GM10248 (cell line): ENCODE measurements at regions not wholly inside any gene's neighbourhood (a gene's known extent, or its start where the extent isn't known, plus 50 kb on each side); places are given as distances from the start of the nearest gene placed in this dataset.

ENCODE experiments used
- CTCF ChIA-PET: fragments of 300-600 bp; sonication (Branson Sonifier 250); formaldehyde crosslinking; extraction: SDS; loops from one replicate; lab custom pipeline; 2021; ENCODE audit warnings: antibody characterized with exemption; lab: Yijun Ruan, JAX
- POLR2A ChIA-PET: fragments of 350-650 bp; sonication (Branson Sonifier 250); formaldehyde crosslinking; extraction: SDS; loops from one replicate; lab custom pipeline; 2020; ENCODE audit warnings: antibody characterized with exemption; lab: Yijun Ruan, JAX
- DNase-seq: peaks from one replicate; pipeline ENCODE4 v3.0.0; 2012; ENCODE audit errors: extremely low spot score
- CTCF ChIP-seq: IDR thresholded peaks from 2 replicates; pipeline ENCODE4 v1.5.1; 2012; ENCODE audit warnings: mild to moderate bottlenecking, low read depth; ENCODE audit errors: extremely low read depth, missing control alignments, control extremely low read depth

DNA sequence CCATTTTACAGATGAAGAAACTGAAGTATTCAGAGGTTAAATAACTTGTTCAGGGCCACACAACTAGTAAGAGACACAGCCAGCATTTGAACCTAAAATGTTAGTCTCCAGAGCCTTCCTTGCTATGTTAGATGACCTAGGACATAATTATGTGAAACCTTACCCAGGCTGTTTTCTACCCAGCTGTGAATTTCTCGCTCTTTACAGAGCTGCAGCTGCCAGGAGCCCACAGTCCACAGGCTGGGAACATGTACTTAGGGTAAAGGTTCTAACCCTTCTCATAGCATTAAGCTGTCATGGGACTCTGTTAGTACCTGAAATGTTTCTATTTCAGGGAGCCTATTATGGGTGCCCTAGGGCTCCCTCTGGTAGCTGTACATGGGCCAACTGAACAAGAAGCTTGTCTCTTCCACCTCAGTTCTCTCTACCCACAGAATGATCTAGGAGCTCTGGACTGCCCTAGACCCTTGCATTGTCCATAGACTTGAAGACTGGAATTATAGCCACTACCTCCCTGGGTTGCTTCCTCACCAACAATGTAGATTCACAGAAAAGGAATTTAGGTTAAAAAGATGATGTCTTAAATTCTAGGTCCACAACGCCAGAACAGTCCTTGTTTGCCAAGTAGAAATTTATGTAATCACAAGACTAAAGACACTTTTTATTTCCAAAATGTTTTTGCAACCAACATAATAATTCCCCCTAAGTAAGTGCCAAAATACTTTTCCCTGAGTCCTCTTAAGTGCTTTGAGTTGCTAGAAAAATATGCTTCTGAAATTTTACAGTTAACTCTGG, 262.9 kb downstream of the PIK3R1 start:
- no peak for DNase-seq
- TF ChIP-seq CTCF: no peak
- POLR2A ChIA-PET: no interaction called here
- CTCF ChIA-PET: interaction anchor here (1.0 to 3.3 kb wide), 5 partner anchors 8 to 192 kb away, joined by 3 to 12 read pairs (median 5); no protein-coding TSS in a partner anchor

GRCh38 chr5:68479524-68479923, 264.0 kb downstream of the PIK3R1 start:
- ChIA-PET POLR2A (interaction anchor here (0.7 kb wide), 1 partner anchor 321 kb away, joined by 3 read pairs; no protein-coding TSS in a partner anchor), CTCF (interaction anchor here (0.8 to 3.3 kb wide), 6 partner anchors 9 to 193 kb away, joined by 3 to 12 read pairs (median 4); no protein-coding TSS in a partner anchor)
- TF ChIP-seq CTCF: no peak
- no peak for DNase-seq

DNA sequence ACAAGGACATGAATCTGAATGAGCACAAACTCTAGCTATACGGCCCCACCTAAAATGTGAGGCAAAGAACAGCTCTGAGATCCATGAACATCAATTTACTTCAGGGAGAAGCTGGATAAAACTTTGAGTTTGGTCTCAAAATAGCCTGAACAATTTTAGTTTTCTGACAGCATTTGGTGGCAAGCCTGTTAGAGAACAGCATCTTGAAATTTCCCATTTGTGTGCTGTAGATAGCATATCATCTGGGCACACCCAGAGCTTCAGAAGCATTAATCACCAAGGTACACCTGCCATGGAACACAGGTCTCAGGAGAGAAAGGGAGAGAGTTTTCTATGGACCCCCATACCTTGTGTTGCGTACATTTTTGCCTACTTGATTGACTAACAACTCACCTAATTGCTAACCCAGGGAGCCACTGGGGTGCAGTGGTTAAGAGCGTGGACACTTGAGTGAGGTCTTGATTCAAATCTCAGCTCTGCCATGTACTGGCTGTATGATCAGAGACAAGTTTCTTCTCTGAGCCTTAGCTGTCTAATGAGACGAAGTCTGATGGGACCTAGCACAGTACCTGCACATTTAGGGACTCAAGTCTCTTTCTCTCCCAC, 264.9 kb downstream of the PIK3R1 start:
- ChIA-PET CTCF (interaction anchor here (0.8 to 3.3 kb wide), 10 partner anchors 8 to 208 kb away, joined by 3 to 12 read pairs (median 4); no protein-coding TSS in a partner anchor), POLR2A (no interaction called here)
- no peak for DNase-seq
- no peak for TF ChIP-seq CTCF

DNA sequence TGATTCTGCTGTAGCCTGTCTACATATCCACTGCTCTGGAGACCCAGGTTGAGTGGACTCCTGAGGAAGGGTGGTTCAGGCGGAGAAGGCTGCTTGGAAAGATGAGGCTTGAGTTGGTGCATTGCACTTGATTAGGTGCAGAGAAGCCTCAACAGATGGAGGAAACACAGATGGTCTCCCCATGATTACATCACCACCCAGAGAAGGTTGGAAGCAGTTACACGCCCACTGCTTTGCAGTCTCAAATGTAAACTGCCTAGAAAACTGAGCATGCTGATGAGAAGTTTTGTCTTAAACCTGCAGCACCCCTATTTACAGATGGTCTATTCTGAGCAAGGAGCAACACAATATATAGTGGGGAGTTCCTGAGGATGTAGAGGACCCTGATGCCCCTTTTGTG, 266.6 kb downstream of the PIK3R1 start:
- no peak for TF ChIP-seq CTCF
- CTCF ChIA-PET: no interaction called here
- POLR2A ChIA-PET: no interaction called here
- no peak for DNase-seq

- TF ChIP-seq CTCF: no peak
- CTCF ChIA-PET: interaction anchor here (1.0 to 2.0 kb wide), 4 partner anchors 9 to 197 kb away, joined by 3 to 7 read pairs (median 5); no protein-coding TSS in a partner anchor
- no peak for DNase-seq
- POLR2A ChIA-PET: interaction anchor here (0.6 kb wide), 1 partner anchor 399 kb away, joined by 3 read pairs; no protein-coding TSS in a partner anchor
Measured at GRCh38 chr5:68484307-68485068, 268.9 kb downstream of the PIK3R1 start.

DNA sequence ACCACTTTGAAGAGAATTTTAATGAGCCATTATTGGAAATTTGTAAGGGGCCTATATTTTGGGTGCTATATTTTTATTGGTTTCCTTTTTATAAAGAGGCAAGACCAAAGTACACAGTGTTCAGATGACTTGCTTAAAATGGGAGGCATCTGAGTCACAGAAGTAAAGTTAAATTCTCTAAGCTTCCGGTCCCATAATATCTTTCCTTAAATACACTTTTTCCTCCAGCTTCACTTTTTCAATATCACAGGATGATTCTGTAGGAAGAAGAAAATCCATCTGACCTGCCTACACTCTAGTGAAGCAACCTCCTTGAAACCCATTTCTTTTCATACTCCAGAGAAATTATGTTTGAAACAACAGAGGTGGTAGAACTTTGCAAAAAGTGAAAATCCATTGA, 274.0 kb downstream of the PIK3R1 start:
- CTCF ChIA-PET: interaction anchor here (1.6 kb wide), 1 partner anchor 26 kb away, joined by 4 read pairs; no protein-coding TSS in a partner anchor
- POLR2A ChIA-PET: no interaction called here

More for the DNA sequence above, 274.0 kb downstream of the PIK3R1 start:
- DNase-seq: no peak
- no peak for TF ChIP-seq CTCF
